HFFc6 (cell line): ENCODE measurements at regions not wholly inside any gene's neighbourhood (a gene's known extent, or its start where the extent isn't known, plus 50 kb on each side); places are given as distances from the start of the nearest gene placed in this dataset.

ENCODE experiments used
- DNase-seq: peaks from one replicate; pipeline ENCODE4 v3.0.0-alpha.2; 2018
- H3K27ac Mint-ChIP-seq: 2 replicates; pipeline ENCODE4 v1.8.0; 2020; ENCODE audit warnings: mild to moderate bottlenecking, mixed read lengths
- H3K27me3 Mint-ChIP-seq: 2 replicates; pipeline ENCODE4 v1.8.0; 2021; ENCODE audit warnings: mild to moderate bottlenecking, moderate library complexity, mixed read lengths; ENCODE audit not compliant: insufficient read depth
- H3K36me3 Mint-ChIP-seq: 2 replicates; pipeline ENCODE4 v1.8.0; 2021; ENCODE audit warnings: low read depth, mixed read lengths
- H3K4me1 Mint-ChIP-seq: 2 replicates; pipeline ENCODE4 v1.8.0; 2020; ENCODE audit warnings: low read depth, mixed read lengths
- H3K4me3 Mint-ChIP-seq: 2 replicates; pipeline ENCODE4 v1.8.0; 2020; ENCODE audit warnings: mild to moderate bottlenecking, moderate library complexity, mixed read lengths
- H3K9me3 Mint-ChIP-seq: 2 replicates; pipeline ENCODE4 v1.8.0; 2020; ENCODE audit warnings: mild to moderate bottlenecking, mixed read lengths
- TF ChIP-seq, protein P1 (sequence below): fragments of 200-600 bp; sonication (generic); IDR thresholded peaks from 2 replicates; pipeline ENCODE4 v1.5.0; 2021; ENCODE audit warnings: antibody characterized with exemption, mild to moderate bottlenecking

DNA sequence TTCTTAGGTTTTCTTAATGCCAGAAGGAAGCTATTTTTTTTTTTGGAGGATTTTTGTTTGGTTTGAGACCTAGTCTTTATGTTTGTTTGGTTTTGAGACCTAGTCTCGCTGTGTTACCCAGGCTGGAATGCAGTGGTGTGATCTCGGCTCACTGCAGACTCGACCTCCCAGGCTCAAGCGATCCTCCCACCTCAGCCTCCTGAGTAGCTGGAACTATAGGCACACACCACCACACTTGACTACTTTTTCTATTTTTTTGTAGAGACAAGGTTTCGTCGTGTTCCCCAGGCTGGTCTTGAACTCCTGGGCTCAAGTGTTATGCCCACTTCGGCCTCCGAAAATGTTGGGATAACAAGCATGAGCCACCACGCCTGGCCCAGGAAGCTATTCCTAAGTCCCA is 67.8 kb upstream of the NHSL1 start:
- TF ChIP-seq, protein P1, sequence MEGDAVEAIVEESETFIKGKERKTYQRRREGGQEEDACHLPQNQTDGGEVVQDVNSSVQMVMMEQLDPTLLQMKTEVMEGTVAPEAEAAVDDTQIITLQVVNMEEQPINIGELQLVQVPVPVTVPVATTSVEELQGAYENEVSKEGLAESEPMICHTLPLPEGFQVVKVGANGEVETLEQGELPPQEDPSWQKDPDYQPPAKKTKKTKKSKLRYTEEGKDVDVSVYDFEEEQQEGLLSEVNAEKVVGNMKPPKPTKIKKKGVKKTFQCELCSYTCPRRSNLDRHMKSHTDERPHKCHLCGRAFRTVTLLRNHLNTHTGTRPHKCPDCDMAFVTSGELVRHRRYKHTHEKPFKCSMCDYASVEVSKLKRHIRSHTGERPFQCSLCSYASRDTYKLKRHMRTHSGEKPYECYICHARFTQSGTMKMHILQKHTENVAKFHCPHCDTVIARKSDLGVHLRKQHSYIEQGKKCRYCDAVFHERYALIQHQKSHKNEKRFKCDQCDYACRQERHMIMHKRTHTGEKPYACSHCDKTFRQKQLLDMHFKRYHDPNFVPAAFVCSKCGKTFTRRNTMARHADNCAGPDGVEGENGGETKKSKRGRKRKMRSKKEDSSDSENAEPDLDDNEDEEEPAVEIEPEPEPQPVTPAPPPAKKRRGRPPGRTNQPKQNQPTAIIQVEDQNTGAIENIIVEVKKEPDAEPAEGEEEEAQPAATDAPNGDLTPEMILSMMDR, result no peak
- H3K27ac Mint-ChIP-seq, result no peak overlapping the region
- peaks cover 2% of the 10 kb centered on the region for H3K27me3 Mint-ChIP-seq
- H3K4me1 Mint-ChIP-seq, result no peaks in the 10 kb centered on the region
- no peak for DNase-seq
- H3K4me3 Mint-ChIP-seq, result no peak overlapping the region
- H3K9me3 Mint-ChIP-seq, result no peaks in the 10 kb centered on the region
- H3K36me3 Mint-ChIP-seq, result no peaks in the 10 kb centered on the region

DNA sequence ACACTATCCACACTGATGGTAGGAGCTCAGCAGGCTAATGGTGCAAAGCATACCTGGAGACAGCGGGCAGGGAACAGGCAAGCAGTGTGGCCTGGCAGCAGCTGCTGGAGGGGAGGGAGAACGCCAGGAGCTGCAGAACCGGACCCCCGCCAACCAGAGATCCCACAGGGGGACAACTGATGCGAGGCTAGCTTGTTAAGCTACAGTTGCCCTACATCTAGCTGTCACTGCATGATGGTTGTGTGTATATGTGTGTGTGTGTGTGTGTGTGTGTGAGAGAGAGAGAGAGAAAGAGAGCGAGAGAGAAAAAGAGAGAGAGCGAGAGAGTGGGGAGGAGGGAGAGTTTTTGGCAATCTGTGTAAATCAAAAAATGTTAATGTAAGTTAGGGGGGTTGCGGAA is 69.7 kb upstream of the NHSL1 start:
- H3K36me3 Mint-ChIP-seq, result no peaks in the 10 kb centered on the region
- no peak overlapping the region for H3K4me3 Mint-ChIP-seq
- no peaks in the 10 kb centered on the region for H3K4me1 Mint-ChIP-seq
- H3K27ac Mint-ChIP-seq, result no peak overlapping the region
- H3K27me3 Mint-ChIP-seq, result peaks cover 4% of the 10 kb centered on the region; the same call in 1 of the 2 replicates
- TF ChIP-seq, protein P1, result no peak
- H3K9me3 Mint-ChIP-seq, result no peaks in the 10 kb centered on the region
- no peak for DNase-seq

DNA sequence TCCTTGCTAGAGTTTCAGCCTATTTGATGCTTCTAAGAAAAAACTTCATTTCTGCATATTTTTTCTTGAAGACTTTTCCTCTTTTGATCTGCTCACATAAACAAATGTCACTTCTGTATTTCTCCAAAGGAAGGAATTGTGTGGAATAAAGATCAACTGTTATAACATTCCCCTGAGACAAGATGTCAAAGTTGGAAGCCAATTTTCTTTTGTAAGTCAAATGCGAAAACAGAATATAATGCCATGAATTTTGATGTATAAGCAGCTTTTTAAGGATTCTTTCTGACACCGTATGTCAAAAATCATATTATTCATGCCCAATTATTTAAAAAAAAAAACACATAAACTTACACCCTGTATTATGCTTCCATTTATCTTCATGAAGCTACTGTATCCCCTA is 70.3 kb upstream of the NHSL1 start:
- H3K9me3 Mint-ChIP-seq, result no peaks in the 10 kb centered on the region
- H3K4me3 Mint-ChIP-seq, result no peak overlapping the region

DNA sequence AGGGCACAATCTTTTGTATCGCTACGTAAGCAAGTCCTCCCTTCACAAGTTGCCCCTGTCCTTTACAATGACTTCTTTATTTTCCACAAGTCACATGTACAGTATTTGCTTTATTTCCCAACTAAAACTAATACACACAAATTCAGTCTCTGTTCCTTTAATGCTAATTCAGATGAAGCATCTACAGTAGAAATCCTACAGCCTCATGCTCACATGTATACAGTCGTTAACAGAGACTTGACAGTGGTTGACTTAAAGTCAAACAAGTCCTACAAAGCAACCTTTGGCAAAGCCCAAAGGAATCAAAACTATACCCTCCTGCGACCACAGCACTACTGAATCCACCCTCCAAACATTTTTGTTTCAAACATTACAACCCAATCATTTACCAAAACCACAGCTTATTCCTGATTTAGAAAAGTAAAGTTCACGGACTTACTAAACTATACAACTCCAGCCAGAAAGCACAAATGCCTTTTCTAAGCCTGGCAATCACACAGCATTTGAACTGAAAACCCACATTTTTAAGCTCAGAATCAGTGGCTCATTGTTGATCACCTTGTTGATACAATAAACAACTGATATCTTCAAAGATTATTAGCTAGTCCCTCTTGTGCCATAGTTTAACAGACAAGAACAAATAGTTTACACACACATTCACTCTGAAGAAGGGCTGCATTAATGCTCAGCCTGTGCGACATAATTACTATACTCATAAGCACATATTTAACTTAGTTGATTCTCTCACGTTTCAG is 70.9 kb upstream of the NHSL1 start:
- no peak for DNase-seq
- TF ChIP-seq, protein P1, result no peak
- Mint-ChIP-seq H3K36me3 (no peaks in the 10 kb centered on the region), H3K27ac (no peak overlapping the region), H3K4me3 (no peak overlapping the region), H3K9me3 (no peaks in the 10 kb centered on the region), H3K4me1 (no peaks in the 10 kb centered on the region), H3K27me3 (peaks cover 4% of the 10 kb centered on the region; the same call in 1 of the 2 replicates)

More for the DNA sequence above, 70.3 kb upstream of the NHSL1 start:
- TF ChIP-seq, protein P1, result no peak
- H3K27me3 Mint-ChIP-seq, result peaks cover 4% of the 10 kb centered on the region; the same call in 1 of the 2 replicates
- no peaks in the 10 kb centered on the region for H3K4me1 Mint-ChIP-seq
- no peak overlapping the region for H3K27ac Mint-ChIP-seq
- no peaks in the 10 kb centered on the region for H3K36me3 Mint-ChIP-seq
- DNase-seq, result no peak

DNA sequence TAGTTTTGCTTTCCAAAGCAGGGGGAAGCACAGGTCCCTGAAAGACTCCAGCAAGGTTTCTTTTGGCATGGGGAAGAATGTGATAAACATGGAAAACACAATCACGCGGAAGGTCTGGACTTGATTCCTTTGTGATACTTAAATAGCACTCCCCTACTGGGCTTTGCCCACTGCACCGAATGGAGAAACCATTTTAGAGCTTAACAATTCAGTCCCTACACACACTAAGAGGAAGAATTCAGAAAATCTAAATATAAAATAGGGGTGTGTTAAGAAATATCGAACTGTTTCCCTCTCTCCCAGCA is 71.4 kb upstream of the NHSL1 start:
- Mint-ChIP-seq H3K36me3 (no peaks in the 10 kb centered on the region), H3K27me3 (peaks cover 4% of the 10 kb centered on the region; the same call in 1 of the 2 replicates), H3K4me3 (no peak overlapping the region), H3K27ac (no peak overlapping the region), H3K9me3 (no peaks in the 10 kb centered on the region), H3K4me1 (no peaks in the 10 kb centered on the region)
- TF ChIP-seq, protein P1, result no peak
- DNase-seq, result no peak
